Caco-2 (cell line): ENCODE measurements at regions not wholly inside any gene's neighbourhood (a gene's known extent, or its start where the extent isn't known, plus 50 kb on each side); places are given as distances from the start of the nearest gene placed in this dataset.

Source experiments
- BruUV-seq: library from RNA; stranded (reverse); fragments of 400-500 nt; replicated peaks from 2 replicates; lab custom pipeline; 2021; lab: Mats Ljungman, UMichigan
- CTCF ChIA-PET: fragments of 300-600 bp; sonication (Branson Sonifier 250); formaldehyde crosslinking; loops from one replicate; lab custom pipeline; 2022; ENCODE audit warnings: antibody characterized with exemption; lab: Charles Lee
- POLR2A ChIA-PET: fragments of 300-600 bp; sonication (Branson Sonifier 250); formaldehyde crosslinking; loops from one replicate; lab custom pipeline; 2022; ENCODE audit warnings: antibody characterized with exemption; lab: Charles Lee
- DNase-seq, 2 experiments: peaks; one replicate each; pipeline versions ENCODE4 v3.0.0 to v3.0.0-alpha.2; 2020 to 2022
- H3K27me3 ChIP-seq: replicated peaks from 2 replicates; pipeline ENCODE4 v1.6.0; 2011; ENCODE audit warnings: low read length; ENCODE audit not compliant: control insufficient read depth, insufficient read depth
- H3K36me3 ChIP-seq: 2 replicates; pipeline ENCODE4 v1.5.1; 2011; ENCODE audit warnings: low read length; ENCODE audit not compliant: control insufficient read depth, insufficient read depth
- H3K4me1 ChIP-seq: fragments of 250-450 bp; sonication (Bioruptor Pico); 2 replicates; pipeline ENCODE4 v1.5.1; 2020; ENCODE audit warnings: mild to moderate bottlenecking
- H3K4me3 ChIP-seq: 2 replicates; pipeline ENCODE4 v1.5.1; 2011; ENCODE audit warnings: low read depth, mild to moderate bottlenecking, control low read depth, low read length
- H3K9me3 ChIP-seq: fragments of 250-450 bp; sonication (Bioruptor Pico); 2 replicates; pipeline ENCODE4 v1.5.1; 2020; ENCODE audit warnings: mild to moderate bottlenecking, moderate library complexity
- H3K27ac Mint-ChIP-seq: one replicate; pipeline ENCODE4 v1.8.0; 2022; ENCODE audit warnings: mixed read lengths; ENCODE audit not compliant: unreplicated experiment
- H3K27me3 Mint-ChIP-seq: one replicate; pipeline ENCODE4 v1.8.0; 2022; ENCODE audit warnings: mixed read lengths; ENCODE audit not compliant: insufficient read depth, unreplicated experiment
- H3K36me3 Mint-ChIP-seq: one replicate; pipeline ENCODE4 v1.8.0; 2022; ENCODE audit warnings: mild to moderate bottlenecking, mixed read lengths; ENCODE audit not compliant: insufficient read depth, unreplicated experiment
- H3K4me1 Mint-ChIP-seq: one replicate; pipeline ENCODE4 v1.8.0; 2022; ENCODE audit warnings: low read depth, mixed read lengths; ENCODE audit not compliant: unreplicated experiment
- H3K4me3 Mint-ChIP-seq: one replicate; pipeline ENCODE4 v1.8.0; 2022; ENCODE audit warnings: mild to moderate bottlenecking, moderate library complexity, mixed read lengths; ENCODE audit not compliant: unreplicated experiment
- H3K9me3 Mint-ChIP-seq: one replicate; pipeline ENCODE4 v1.8.0; 2022; ENCODE audit warnings: mixed read lengths; ENCODE audit not compliant: unreplicated experiment
- CTCF ChIP-seq, 2 experiments: fragments of 200-600 bp in 1 of 2; IDR thresholded peaks; 1 replicate in 1 of 2; 2 replicates in 1 of 2; pipeline versions ENCODE4 v1.5.1 to v1.8.0; 2011 to 2022; ENCODE audit warnings: antibody characterized with exemption in 1 of 2, control low read depth in 1 of 2, inconsistent platforms in 1 of 2, low read depth in 1 of 2, low read length in 1 of 2, mild to moderate bottlenecking in 1 of 2, moderate library complexity in 1 of 2; ENCODE audit not compliant: insufficient read depth in 1 of 2, severe bottlenecking in 1 of 2, unreplicated experiment in 1 of 2
- intact Hi-C: fragments of 100-400 bp; cut with micrococcal nuclease; formaldehyde crosslinking; loops from one replicate; pipeline ENCODE4 v1.10.0; 2022; ENCODE audit not compliant: unreplicated experiment

- DNase-seq, result no peak
These were observed 1468.9 kb upstream of the GBE1 start for GRCh38 chr3:83230376-83230775.

GRCh38 chr3:83226751-83227150 lies 1465.3 kb upstream of the GBE1 start:
- TF ChIP-seq CTCF (IDR thresholded peaks at IDR 0.05; ENCODE audit: insufficient read depth in 1 of 2, low read depth in 1 of 2, low read length in 1 of 2, severe bottlenecking in 1 of 2, unreplicated experiment in 1 of 2), result no peak
- Mint-ChIP-seq H3K4me3 (no peak overlapping the region), H3K27ac (no peak overlapping the region), H3K36me3 (peaks cover 4% of the 10 kb centered on the region), H3K9me3 (no peaks in the 10 kb centered on the region), H3K27me3 (no peaks in the 10 kb centered on the region), H3K4me1 (no peaks in the 10 kb centered on the region)
- no peaks in the 10 kb centered on the region for H3K36me3 ChIP-seq
- intact Hi-C loops, result no loop called here
- POLR2A ChIA-PET, result no interaction called here
- CTCF ChIA-PET, result no interaction called here
- no peak overlapping the region for H3K4me3 ChIP-seq
- no peak for DNase-seq
- no peaks in the 10 kb centered on the region for H3K9me3 ChIP-seq
- BruUV-seq, result no TSS peak
- H3K4me1 ChIP-seq, result no peaks in the 10 kb centered on the region
- no peaks in the 10 kb centered on the region for H3K27me3 ChIP-seq

More at GRCh38 chr3:83230376-83230775, 1468.9 kb upstream of the GBE1 start:
- no peaks in the 10 kb centered on the region for H3K9me3 ChIP-seq
- no peaks in the 10 kb centered on the region for H3K27me3 ChIP-seq
- Mint-ChIP-seq H3K4me3 (no peak overlapping the region), H3K36me3 (peaks cover 4% of the 10 kb centered on the region), H3K27ac (no peak overlapping the region), H3K27me3 (no peaks in the 10 kb centered on the region), H3K4me1 (no peaks in the 10 kb centered on the region), H3K9me3 (no peaks in the 10 kb centered on the region)
- H3K4me1 ChIP-seq, result no peaks in the 10 kb centered on the region
- intact Hi-C loops, result loop anchor here (10.0 kb wide), 1 partner anchor 294 kb away; no protein-coding TSS in a partner anchor
- BruUV-seq, result no TSS peak
- H3K4me3 ChIP-seq, result no peak overlapping the region
- ChIA-PET POLR2A (no interaction called here), CTCF (no interaction called here)
- no peak for TF ChIP-seq CTCF (IDR thresholded peaks at IDR 0.05; ENCODE audit: insufficient read depth in 1 of 2, low read depth in 1 of 2, low read length in 1 of 2, severe bottlenecking in 1 of 2, unreplicated experiment in 1 of 2)
- H3K36me3 ChIP-seq, result no peaks in the 10 kb centered on the region

DNA sequence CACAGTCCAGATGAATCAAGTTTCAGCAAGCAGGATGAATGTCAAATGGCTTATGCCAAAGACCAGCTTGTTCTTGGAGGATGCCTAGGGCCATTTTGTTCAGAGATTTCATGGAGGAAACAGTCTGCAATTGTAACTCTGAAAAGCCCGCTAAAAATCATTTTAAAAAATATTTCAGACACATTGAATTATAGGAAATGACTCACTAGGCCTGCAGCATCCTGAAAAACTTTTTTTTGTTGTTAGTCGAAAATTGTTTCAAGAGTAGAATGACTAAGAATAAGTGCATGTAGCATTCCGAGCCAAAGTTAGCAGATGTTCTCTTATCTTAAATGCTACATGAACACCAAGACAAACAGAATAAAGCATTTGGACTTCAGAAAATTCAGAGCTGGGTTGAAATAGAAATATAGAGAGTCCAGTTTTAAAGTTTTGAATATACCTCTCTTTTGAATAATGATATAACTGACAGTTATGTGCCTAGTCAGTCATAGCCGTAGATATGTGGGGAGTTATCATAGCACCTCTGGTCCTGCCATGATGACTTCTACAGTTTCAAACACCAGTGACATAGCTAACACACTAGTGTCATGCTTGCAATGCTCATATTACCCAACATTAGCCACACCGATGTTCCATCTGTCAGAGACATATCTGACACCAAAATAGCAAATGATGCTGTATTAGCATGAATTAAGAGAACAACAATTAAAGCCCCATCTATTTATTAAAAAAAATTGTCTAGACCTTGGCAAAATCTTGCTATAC lies 1462.8 kb upstream of the GBE1 start:
- no peaks in the 10 kb centered on the region for H3K4me1 ChIP-seq
- no peaks in the 10 kb centered on the region for H3K36me3 ChIP-seq
- no peaks in the 10 kb centered on the region for H3K27me3 Mint-ChIP-seq
- H3K4me3 Mint-ChIP-seq, result no peak overlapping the region
- no peaks in the 10 kb centered on the region for H3K9me3 Mint-ChIP-seq
- no peak overlapping the region for H3K4me3 ChIP-seq
- no TSS peak for BruUV-seq
- intact Hi-C loops, result no loop called here
- DNase-seq, result no peak
- TF ChIP-seq CTCF (IDR thresholded peaks at IDR 0.05; ENCODE audit: insufficient read depth in 1 of 2, low read depth in 1 of 2, low read length in 1 of 2, severe bottlenecking in 1 of 2, unreplicated experiment in 1 of 2), result no peak
- POLR2A ChIA-PET, result no interaction called here
- H3K9me3 ChIP-seq, result no peaks in the 10 kb centered on the region
- CTCF ChIA-PET, result no interaction called here
- no peaks in the 10 kb centered on the region for H3K4me1 Mint-ChIP-seq
- peaks cover 4% of the 10 kb centered on the region for H3K36me3 Mint-ChIP-seq
- H3K27me3 ChIP-seq, result no peaks in the 10 kb centered on the region
- no peak overlapping the region for H3K27ac Mint-ChIP-seq
